ENCODE measurements at regions not wholly inside any gene's neighbourhood (a gene's known extent, or its start where the extent isn't known, plus 50 kb on each side); places are given as distances from the start of the nearest gene placed in this dataset.

DNA sequence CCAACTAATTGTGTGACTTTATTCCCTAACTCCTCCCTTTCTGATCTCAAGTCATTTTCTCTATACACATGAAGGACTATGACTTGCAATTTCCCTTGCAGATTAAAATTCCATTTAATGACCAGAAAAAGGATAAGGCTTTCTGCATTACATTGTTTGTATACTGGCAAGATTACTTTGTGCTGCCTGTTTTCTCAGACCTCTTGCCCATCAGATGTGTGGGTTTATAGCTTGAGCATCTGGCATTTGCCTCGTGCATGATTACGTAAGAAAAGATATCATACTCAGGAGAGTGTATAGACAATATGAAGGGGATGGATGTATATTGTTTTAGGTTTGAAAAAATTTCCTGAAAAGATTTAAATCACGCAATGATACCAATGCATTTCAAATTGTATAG lies 593.8 kb upstream of the SLIT2 start:
- TF ChIP-seq POLR2AphosphoS5 (IDR thresholded peaks at IDR 0.05; ENCODE audit: low read depth, low read length) (no peak), TCF7L2 (IDR thresholded peaks at IDR 0.05; ENCODE audit: low read depth, low read length) (no peak)
- TF ChIP-seq, protein P1, sequence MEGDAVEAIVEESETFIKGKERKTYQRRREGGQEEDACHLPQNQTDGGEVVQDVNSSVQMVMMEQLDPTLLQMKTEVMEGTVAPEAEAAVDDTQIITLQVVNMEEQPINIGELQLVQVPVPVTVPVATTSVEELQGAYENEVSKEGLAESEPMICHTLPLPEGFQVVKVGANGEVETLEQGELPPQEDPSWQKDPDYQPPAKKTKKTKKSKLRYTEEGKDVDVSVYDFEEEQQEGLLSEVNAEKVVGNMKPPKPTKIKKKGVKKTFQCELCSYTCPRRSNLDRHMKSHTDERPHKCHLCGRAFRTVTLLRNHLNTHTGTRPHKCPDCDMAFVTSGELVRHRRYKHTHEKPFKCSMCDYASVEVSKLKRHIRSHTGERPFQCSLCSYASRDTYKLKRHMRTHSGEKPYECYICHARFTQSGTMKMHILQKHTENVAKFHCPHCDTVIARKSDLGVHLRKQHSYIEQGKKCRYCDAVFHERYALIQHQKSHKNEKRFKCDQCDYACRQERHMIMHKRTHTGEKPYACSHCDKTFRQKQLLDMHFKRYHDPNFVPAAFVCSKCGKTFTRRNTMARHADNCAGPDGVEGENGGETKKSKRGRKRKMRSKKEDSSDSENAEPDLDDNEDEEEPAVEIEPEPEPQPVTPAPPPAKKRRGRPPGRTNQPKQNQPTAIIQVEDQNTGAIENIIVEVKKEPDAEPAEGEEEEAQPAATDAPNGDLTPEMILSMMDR (IDR thresholded peaks at IDR 0.05) = no peak
- TF ChIP-seq, protein P2, sequence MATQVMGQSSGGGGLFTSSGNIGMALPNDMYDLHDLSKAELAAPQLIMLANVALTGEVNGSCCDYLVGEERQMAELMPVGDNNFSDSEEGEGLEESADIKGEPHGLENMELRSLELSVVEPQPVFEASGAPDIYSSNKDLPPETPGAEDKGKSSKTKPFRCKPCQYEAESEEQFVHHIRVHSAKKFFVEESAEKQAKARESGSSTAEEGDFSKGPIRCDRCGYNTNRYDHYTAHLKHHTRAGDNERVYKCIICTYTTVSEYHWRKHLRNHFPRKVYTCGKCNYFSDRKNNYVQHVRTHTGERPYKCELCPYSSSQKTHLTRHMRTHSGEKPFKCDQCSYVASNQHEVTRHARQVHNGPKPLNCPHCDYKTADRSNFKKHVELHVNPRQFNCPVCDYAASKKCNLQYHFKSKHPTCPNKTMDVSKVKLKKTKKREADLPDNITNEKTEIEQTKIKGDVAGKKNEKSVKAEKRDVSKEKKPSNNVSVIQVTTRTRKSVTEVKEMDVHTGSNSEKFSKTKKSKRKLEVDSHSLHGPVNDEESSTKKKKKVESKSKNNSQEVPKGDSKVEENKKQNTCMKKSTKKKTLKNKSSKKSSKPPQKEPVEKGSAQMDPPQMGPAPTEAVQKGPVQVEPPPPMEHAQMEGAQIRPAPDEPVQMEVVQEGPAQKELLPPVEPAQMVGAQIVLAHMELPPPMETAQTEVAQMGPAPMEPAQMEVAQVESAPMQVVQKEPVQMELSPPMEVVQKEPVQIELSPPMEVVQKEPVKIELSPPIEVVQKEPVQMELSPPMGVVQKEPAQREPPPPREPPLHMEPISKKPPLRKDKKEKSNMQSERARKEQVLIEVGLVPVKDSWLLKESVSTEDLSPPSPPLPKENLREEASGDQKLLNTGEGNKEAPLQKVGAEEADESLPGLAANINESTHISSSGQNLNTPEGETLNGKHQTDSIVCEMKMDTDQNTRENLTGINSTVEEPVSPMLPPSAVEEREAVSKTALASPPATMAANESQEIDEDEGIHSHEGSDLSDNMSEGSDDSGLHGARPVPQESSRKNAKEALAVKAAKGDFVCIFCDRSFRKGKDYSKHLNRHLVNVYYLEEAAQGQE (IDR thresholded peaks at IDR 0.05; ENCODE audit: insufficient read depth in 1 of 2, low read depth in 2 of 2, low read length in 1 of 2) = no peak

All from Panc1 (cell line).